ENCODE measurements at regions not wholly inside any gene's neighbourhood (a gene's known extent, or its start where the extent isn't known, plus 50 kb on each side); places are given as distances from the start of the nearest gene placed in this dataset.

- DNase-seq (ENCODE audit: low read depth): no peak
Measured at GRCh38 chr6:137353842-137354397, 134.7 kb upstream of the IFNGR1 start.

GRCh38 chr6:137353346-137353745 is 134.2 kb upstream of the IFNGR1 start:
- DNase-seq (ENCODE audit: low read depth): no peak

- no peak for DNase-seq (ENCODE audit: low read depth)
Measured at GRCh38 chr6:137352859-137353258, 133.7 kb upstream of the IFNGR1 start.

- no peak for DNase-seq (ENCODE audit: low read depth)
Measured at GRCh38 chr6:137351890-137352289, 132.7 kb upstream of the IFNGR1 start.

GRCh38 chr6:137350857-137351256 is 131.7 kb upstream of the IFNGR1 start:
- no peak for DNase-seq (ENCODE audit: low read depth)

GRCh38 chr6:137349856-137350830 is 131.0 kb upstream of the IFNGR1 start:
- no peak for DNase-seq (ENCODE audit: low read depth)

GRCh38 chr6:137348777-137349176 is 129.6 kb upstream of the IFNGR1 start:
- DNase-seq (ENCODE audit: low read depth): no peak

GRCh38 chr6:137343241-137343640 is 124.1 kb upstream of the IFNGR1 start:
- DNase-seq (ENCODE audit: low read depth): no peak

- DNase-seq (ENCODE audit: low read depth): no peak
Measured at GRCh38 chr6:137342607-137343190, 123.5 kb upstream of the IFNGR1 start.

- no peak for DNase-seq (ENCODE audit: low read depth)
Measured at GRCh38 chr6:137341681-137342195, 122.6 kb upstream of the IFNGR1 start.

GRCh38 chr6:137339929-137340559 is 120.9 kb upstream of the IFNGR1 start:
- DNase-seq (ENCODE audit: low read depth): no peak

- DNase-seq (ENCODE audit: low read depth): no peak
Measured at GRCh38 chr6:137334884-137335283, 115.7 kb upstream of the IFNGR1 start.

GRCh38 chr6:137334094-137334493 is 114.9 kb upstream of the IFNGR1 start:
- DNase-seq (ENCODE audit: low read depth): no peak

GRCh38 chr6:137332637-137333280 is 113.6 kb upstream of the IFNGR1 start:
- no peak for DNase-seq (ENCODE audit: low read depth)

GRCh38 chr6:137323860-137324259 is 104.7 kb upstream of the IFNGR1 start:
- DNase-seq (ENCODE audit: low read depth): no peak

- no peak for DNase-seq (ENCODE audit: low read depth)
Measured at GRCh38 chr6:137320271-137320670, 101.1 kb upstream of the IFNGR1 start.

- DNase-seq (ENCODE audit: low read depth): no peak
Measured at GRCh38 chr6:137316626-137317025, 97.4 kb upstream of the IFNGR1 start.

GRCh38 chr6:137315081-137315480 is 95.9 kb upstream of the IFNGR1 start:
- DNase-seq (ENCODE audit: low read depth): no peak

- peak; percentile 45 for DNase-seq (ENCODE audit: low read depth)
Measured at GRCh38 chr6:137313928-137314855, 95.0 kb upstream of the IFNGR1 start.

- no peak for DNase-seq (ENCODE audit: low read depth)
Measured at GRCh38 chr6:137313211-137313610, 94.0 kb upstream of the IFNGR1 start.

GRCh38 chr6:137311940-137312339 is 92.8 kb upstream of the IFNGR1 start:
- no peak for DNase-seq (ENCODE audit: low read depth)
